DOHH2 (cell line): ENCODE measurements at regions not wholly inside any gene's neighbourhood (a gene's known extent, or its start where the extent isn't known, plus 50 kb on each side); places are given as distances from the start of the nearest gene placed in this dataset.

Experiments
- H3F3A ChIP-seq: fragments of 200-600 bp; sonication (generic), shearing (Covaris generic); 2 replicates; pipeline ENCODE4 v1.6.0; 2016; ENCODE audit warnings: antibody characterized with exemption, mild to moderate bottlenecking; ENCODE audit not compliant: control insufficient read depth, insufficient read depth
- H3K27ac ChIP-seq: fragments of 200-600 bp; sonication (generic); 2 replicates; pipeline ENCODE4 v1.5.1; 2014; ENCODE audit warnings: low read depth, mild to moderate bottlenecking, low read length, moderate library complexity
- H3K27me3 ChIP-seq: fragments of 200-600 bp; sonication (generic); 2 replicates; pipeline ENCODE4 v1.6.1; 2014; ENCODE audit warnings: mild to moderate bottlenecking, low read length, mixed read lengths; ENCODE audit not compliant: control insufficient read depth
- H3K36me3 ChIP-seq: fragments of 200-600 bp; sonication (generic); 2 replicates; pipeline ENCODE4 v1.6.1; 2014; ENCODE audit warnings: mild to moderate bottlenecking, low read length, moderate library complexity, mixed read lengths; ENCODE audit not compliant: control insufficient read depth
- H3K4me1 ChIP-seq: fragments of 200-600 bp; sonication (generic); 2 replicates; pipeline ENCODE4 v1.6.1; 2014; ENCODE audit warnings: mild to moderate bottlenecking, low read length, mixed read lengths; ENCODE audit not compliant: control insufficient read depth
- H3K4me2 ChIP-seq: fragments of 200-600 bp; sonication (generic); 2 replicates; pipeline ENCODE4 v1.6.0; 2014; ENCODE audit warnings: mild to moderate bottlenecking, low read length, moderate library complexity
- H3K4me3 ChIP-seq: fragments of 200-600 bp; sonication (generic); 2 replicates; pipeline ENCODE4 v1.5.1; 2014; ENCODE audit warnings: mild to moderate bottlenecking, low read length, mixed read lengths
- H3K79me2 ChIP-seq: fragments of 200-600 bp; sonication (generic); 2 replicates; pipeline ENCODE4 v1.6.1; 2014; ENCODE audit warnings: mild to moderate bottlenecking, low read length, mixed read lengths; ENCODE audit not compliant: control insufficient read depth
- H3K9me2 ChIP-seq: fragments of 200-600 bp; sonication (generic); replicated peaks from 2 replicates; pipeline ENCODE4 v1.6.1; 2014; ENCODE audit warnings: mild to moderate bottlenecking, low read length, mixed read lengths; ENCODE audit not compliant: control insufficient read depth
- H3K9me3 ChIP-seq: fragments of 200-600 bp; sonication (generic); 2 replicates; pipeline ENCODE4 v1.6.1; 2014; ENCODE audit warnings: antibody characterized with exemption, low read length, mixed read lengths; ENCODE audit not compliant: control insufficient read depth, insufficient read depth
- H4K20me1 ChIP-seq: fragments of 200-600 bp; sonication (generic); 2 replicates; pipeline ENCODE4 v1.6.0; 2014; ENCODE audit warnings: low read depth, mild to moderate bottlenecking, antibody characterized with exemption, low read length, moderate library complexity; ENCODE audit not compliant: control insufficient read depth, insufficient read depth
- EZH2phosphoT487 ChIP-seq: fragments of 200-600 bp; sonication (generic); IDR thresholded peaks from 2 replicates; pipeline ENCODE4 v1.6.1; 2017; ENCODE audit warnings: borderline replicate concordance, mild to moderate bottlenecking, antibody characterized with exemption, low read length, moderate library complexity, mixed read lengths
- TF ChIP-seq, protein P1 (sequence below): fragments of 200-600 bp; sonication (generic); IDR thresholded peaks from one replicate; pipeline ENCODE4 v1.5.1; 2014; ENCODE audit warnings: antibody characterized with exemption, mild to moderate bottlenecking, low read depth, low read length; ENCODE audit not compliant: poor library complexity, severe bottlenecking

DNA sequence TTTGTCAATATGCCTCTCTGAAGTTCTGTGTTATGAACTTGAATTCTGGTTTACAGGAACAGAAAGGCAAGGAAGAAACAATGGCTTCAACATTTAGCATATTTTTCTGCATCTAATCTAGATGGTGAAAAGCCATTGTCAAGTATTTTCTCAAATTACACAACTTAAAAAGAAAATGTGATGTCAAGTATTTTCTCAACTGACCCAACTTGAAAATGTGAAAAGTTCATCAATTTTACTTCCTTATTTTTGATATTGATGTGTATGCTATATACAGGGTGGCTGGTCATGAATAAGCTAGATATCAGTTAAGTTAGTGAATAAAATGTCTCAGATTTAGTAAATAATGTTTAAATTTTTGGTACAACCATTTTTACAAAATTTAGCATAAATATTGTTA lies 196.7 kb downstream of the ALX1 start:
- H3K4me2 ChIP-seq: no peak overlapping the region
- TF ChIP-seq, protein P1, sequence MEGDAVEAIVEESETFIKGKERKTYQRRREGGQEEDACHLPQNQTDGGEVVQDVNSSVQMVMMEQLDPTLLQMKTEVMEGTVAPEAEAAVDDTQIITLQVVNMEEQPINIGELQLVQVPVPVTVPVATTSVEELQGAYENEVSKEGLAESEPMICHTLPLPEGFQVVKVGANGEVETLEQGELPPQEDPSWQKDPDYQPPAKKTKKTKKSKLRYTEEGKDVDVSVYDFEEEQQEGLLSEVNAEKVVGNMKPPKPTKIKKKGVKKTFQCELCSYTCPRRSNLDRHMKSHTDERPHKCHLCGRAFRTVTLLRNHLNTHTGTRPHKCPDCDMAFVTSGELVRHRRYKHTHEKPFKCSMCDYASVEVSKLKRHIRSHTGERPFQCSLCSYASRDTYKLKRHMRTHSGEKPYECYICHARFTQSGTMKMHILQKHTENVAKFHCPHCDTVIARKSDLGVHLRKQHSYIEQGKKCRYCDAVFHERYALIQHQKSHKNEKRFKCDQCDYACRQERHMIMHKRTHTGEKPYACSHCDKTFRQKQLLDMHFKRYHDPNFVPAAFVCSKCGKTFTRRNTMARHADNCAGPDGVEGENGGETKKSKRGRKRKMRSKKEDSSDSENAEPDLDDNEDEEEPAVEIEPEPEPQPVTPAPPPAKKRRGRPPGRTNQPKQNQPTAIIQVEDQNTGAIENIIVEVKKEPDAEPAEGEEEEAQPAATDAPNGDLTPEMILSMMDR: no peak
- TF ChIP-seq EZH2phosphoT487: no peak

DNA sequence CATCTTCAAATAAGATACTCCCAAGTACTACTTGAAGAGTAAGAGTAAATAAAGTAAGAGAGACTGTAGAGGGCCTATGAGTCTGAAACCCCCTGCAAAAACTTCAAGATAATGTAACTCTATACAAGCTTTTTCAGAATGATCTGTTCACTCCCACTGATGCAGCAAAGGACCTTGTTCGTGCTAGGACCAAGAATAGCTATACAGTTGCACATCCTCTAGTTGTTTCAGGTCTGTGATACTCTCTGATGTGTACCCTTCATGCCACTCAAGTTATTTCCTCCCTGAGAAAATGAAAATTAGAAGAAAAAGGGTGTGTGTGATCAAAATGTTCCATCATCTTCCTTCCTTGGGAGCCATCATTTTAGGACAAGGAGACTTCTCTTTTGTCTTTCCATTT lies 204.4 kb downstream of the ALX1 start:
- Histone ChIP-seq H4K20me1 (no peaks in the 10 kb centered on the region), H3K79me2 (no peaks in the 10 kb centered on the region)
- TF ChIP-seq, protein P1: no peak
- TF ChIP-seq EZH2phosphoT487: no peak

More for the DNA sequence above, 196.7 kb downstream of the ALX1 start:
- H3K9me2 ChIP-seq: no peaks in the 10 kb centered on the region
- no peaks in the 10 kb centered on the region for H3F3A ChIP-seq
- no peaks in the 10 kb centered on the region for H3K9me3 ChIP-seq
- no peaks in the 10 kb centered on the region for H3K36me3 ChIP-seq
- no peaks in the 10 kb centered on the region for H3K27me3 ChIP-seq
- no peaks in the 10 kb centered on the region for H4K20me1 ChIP-seq
- no peak overlapping the region for H3K4me3 ChIP-seq
- H3K79me2 ChIP-seq: no peaks in the 10 kb centered on the region
- no peak overlapping the region for H3K27ac ChIP-seq
- no peaks in the 10 kb centered on the region for H3K4me1 ChIP-seq

DNA sequence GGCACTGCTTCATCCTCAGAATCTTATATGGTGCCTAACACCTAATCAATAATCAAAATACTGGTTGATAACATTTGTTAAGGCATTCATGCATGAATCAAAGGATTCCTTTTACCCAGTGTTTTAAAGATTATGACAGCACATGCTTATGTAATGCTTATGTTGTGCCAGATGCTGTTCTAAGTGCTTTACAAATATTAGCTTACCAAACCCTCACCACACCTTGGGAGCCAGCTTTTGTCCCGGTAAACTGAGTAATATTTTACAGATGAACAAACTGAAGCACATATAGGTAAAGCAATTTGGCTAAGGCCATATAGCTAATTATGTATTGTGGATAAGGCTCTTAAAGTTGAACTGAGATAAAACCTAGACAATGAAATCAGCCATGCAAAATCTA lies 209.2 kb downstream of the ALX1 start:
- Histone ChIP-seq H3F3A (no peaks in the 10 kb centered on the region), H3K4me2 (no peak overlapping the region), H3K4me1 (no peaks in the 10 kb centered on the region), H3K36me3 (no peaks in the 10 kb centered on the region), H3K27ac (no peak overlapping the region), H3K27me3 (no peaks in the 10 kb centered on the region), H3K4me3 (no peak overlapping the region), H4K20me1 (no peaks in the 10 kb centered on the region), H3K9me2 (no peaks in the 10 kb centered on the region), H3K79me2 (no peaks in the 10 kb centered on the region), H3K9me3 (no peaks in the 10 kb centered on the region)
- TF ChIP-seq, protein P1: no peak
- no peak for TF ChIP-seq EZH2phosphoT487

More for the DNA sequence above, 204.4 kb downstream of the ALX1 start:
- Histone ChIP-seq H3K9me2 (no peaks in the 10 kb centered on the region), H3F3A (no peaks in the 10 kb centered on the region), H3K36me3 (no peaks in the 10 kb centered on the region), H3K4me3 (no peak overlapping the region), H3K9me3 (no peaks in the 10 kb centered on the region), H3K27me3 (no peaks in the 10 kb centered on the region), H3K4me2 (no peak overlapping the region), H3K4me1 (no peaks in the 10 kb centered on the region), H3K27ac (no peak overlapping the region)

DNA sequence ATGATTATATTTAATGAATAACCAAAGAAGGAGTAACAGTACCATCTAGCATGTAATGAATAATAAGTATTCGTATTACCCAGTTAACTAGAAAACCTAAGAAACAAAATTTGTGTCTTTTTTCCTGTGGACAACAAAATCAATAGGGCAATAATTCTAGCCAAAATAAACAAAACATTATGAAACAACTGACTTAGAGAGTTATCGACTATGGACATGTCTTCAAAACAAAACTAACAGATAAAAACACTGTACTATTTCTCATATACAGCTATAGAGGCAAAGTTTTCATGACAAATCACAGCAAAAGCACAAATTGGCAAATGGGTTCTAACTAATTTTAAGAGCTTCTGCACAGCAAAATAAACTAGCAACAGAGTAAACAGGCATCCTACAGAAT lies 224.1 kb downstream of the ALX1 start:
- TF ChIP-seq, protein P1: no peak
- no peak for TF ChIP-seq EZH2phosphoT487
- Histone ChIP-seq H3K9me2 (no peaks in the 10 kb centered on the region), H3K27me3 (no peaks in the 10 kb centered on the region), H3K27ac (no peak overlapping the region), H3F3A (no peaks in the 10 kb centered on the region), H3K79me2 (no peaks in the 10 kb centered on the region), H3K4me2 (no peak overlapping the region), H3K9me3 (no peaks in the 10 kb centered on the region), H3K4me1 (no peaks in the 10 kb centered on the region), H3K36me3 (no peaks in the 10 kb centered on the region), H4K20me1 (no peaks in the 10 kb centered on the region), H3K4me3 (no peak overlapping the region)
